MM.1S (cell line): ENCODE measurements at regions not wholly inside any gene's neighbourhood (a gene's known extent, or its start where the extent isn't known, plus 50 kb on each side); places are given as distances from the start of the nearest gene placed in this dataset.

Source experiments
- DNase-seq: peaks from one replicate; pipeline ENCODE4 v3.0.0-alpha.2; 2015
- H2AFZ ChIP-seq: fragments of 300-600 bp; sonication (generic); 2 replicates; pipeline ENCODE4 v1.6.0; 2016; ENCODE audit warnings: antibody characterized with exemption, low read length
- H3F3A ChIP-seq: fragments of 300-600 bp; sonication (generic); 2 replicates; pipeline ENCODE4 v1.6.1; 2016; ENCODE audit warnings: mild to moderate bottlenecking, antibody characterized with exemption, low read length, moderate library complexity, mixed read lengths; ENCODE audit not compliant: insufficient read depth
- H3K27ac ChIP-seq: fragments of 300-600 bp; sonication (generic); 2 replicates; pipeline ENCODE4 v1.5.1; 2016; ENCODE audit warnings: mild to moderate bottlenecking, low read length
- H3K27me3 ChIP-seq: fragments of 300-600 bp; sonication (generic); replicated peaks from 2 replicates; pipeline ENCODE4 v1.6.0; 2016; ENCODE audit warnings: low read length; ENCODE audit not compliant: insufficient read depth
- H3K36me3 ChIP-seq: fragments of 300-600 bp; sonication (generic); replicated peaks from 2 replicates; pipeline ENCODE4 v1.6.1; 2016; ENCODE audit warnings: mild to moderate bottlenecking, low read length, mixed read lengths; ENCODE audit not compliant: insufficient read depth
- H3K4me1 ChIP-seq: fragments of 300-600 bp; sonication (generic); 2 replicates; pipeline ENCODE4 v1.6.1; 2016; ENCODE audit warnings: low read length, mixed read lengths
- H3K4me2 ChIP-seq: fragments of 300-600 bp; sonication (generic); 2 replicates; pipeline ENCODE4 v1.6.0; 2016; ENCODE audit warnings: low read depth, low read length
- H3K4me3 ChIP-seq: fragments of 300-600 bp; sonication (generic); 2 replicates; pipeline ENCODE4 v1.5.1; 2016; ENCODE audit warnings: low read length, mixed read lengths
- H3K79me2 ChIP-seq: fragments of 300-600 bp; sonication (generic); 2 replicates; pipeline ENCODE4 v1.6.1; 2016; ENCODE audit warnings: mixed run types, low read length, mixed read lengths
- H3K9ac ChIP-seq: fragments of 300-600 bp; sonication (generic); 2 replicates; pipeline ENCODE4 v1.6.1; 2016; ENCODE audit warnings: low read length, mixed read lengths
- H3K9me2 ChIP-seq: fragments of 300-600 bp; sonication (generic); replicated peaks from 2 replicates; pipeline ENCODE4 v1.6.1; 2016; ENCODE audit warnings: mild to moderate bottlenecking, low read length, mixed read lengths; ENCODE audit not compliant: insufficient read depth
- H3K9me3 ChIP-seq: fragments of 300-600 bp; sonication (generic); replicated peaks from 2 replicates; pipeline ENCODE4 v1.6.1; 2016; ENCODE audit warnings: mild to moderate bottlenecking, low read length, mixed read lengths; ENCODE audit not compliant: insufficient read depth
- H4K20me1 ChIP-seq: fragments of 300-600 bp; sonication (generic); 2 replicates; pipeline ENCODE4 v1.6.1; 2016; ENCODE audit warnings: mild to moderate bottlenecking, low read length, moderate library complexity, mixed read lengths; ENCODE audit not compliant: insufficient read depth
- CTCF ChIP-seq: fragments of 300-600 bp; sonication (generic); IDR thresholded peaks from 2 replicates; pipeline ENCODE4 v1.5.1; 2016; ENCODE audit warnings: antibody characterized with exemption, low read length, mixed read lengths
- EZH2 ChIP-seq: fragments of 300-600 bp; sonication (generic); optimal IDR thresholded peaks from 2 replicates; pipeline ENCODE3; 2017; ENCODE audit warnings: low read depth, mild to moderate bottlenecking, antibody characterized with exemption, low read length, mixed read lengths
- EZH2phosphoT487 ChIP-seq: fragments of 300-600 bp; sonication (generic); IDR thresholded peaks from 2 replicates; pipeline ENCODE4 v1.6.1; 2018; ENCODE audit warnings: antibody characterized with exemption, low read length

GRCh38 chr9:618478-618877, 223.0 kb upstream of the DMRT1 start:
- DNase-seq: no peak
- Histone ChIP-seq H3K27ac (no peak overlapping the region), H3K9me3 (no peaks in the 10 kb centered on the region), H4K20me1 (no peaks in the 10 kb centered on the region), H3K36me3 (no peaks in the 10 kb centered on the region), H3F3A (0 out of 2 replicates have a peak, but pooled peaks cover 3% of the 10 kb centered on the region), H3K27me3 (no peaks in the 10 kb centered on the region), H3K4me1 (peaks cover 7% of the 10 kb centered on the region), H3K4me2 (no peak overlapping the region), H3K9me2 (no peaks in the 10 kb centered on the region), H3K9ac (no peak overlapping the region), H2AFZ (no peak overlapping the region), H3K79me2 (peaks cover 7% of the 10 kb centered on the region; the same call in 1 of the 2 replicates), H3K4me3 (no peak overlapping the region)
- TF ChIP-seq CTCF: no peak
- no peak for TF ChIP-seq EZH2phosphoT487
- TF ChIP-seq EZH2: no peak

GRCh38 chr9:621201-621855, 220.2 kb upstream of the DMRT1 start:
- H3K9ac ChIP-seq: no peak overlapping the region
- peaks cover 19% of the 10 kb centered on the region for H3K4me1 ChIP-seq
- no peak overlapping the region for H2AFZ ChIP-seq
- no peak overlapping the region for H3K4me3 ChIP-seq
- no peaks in the 10 kb centered on the region for H3K27me3 ChIP-seq
- no peaks in the 10 kb centered on the region for H3K9me3 ChIP-seq
- no peaks in the 10 kb centered on the region for H4K20me1 ChIP-seq
- peaks cover 22% of the 10 kb centered on the region for H3F3A ChIP-seq
- no peak for DNase-seq
- TF ChIP-seq CTCF (no peak), EZH2 (no peak), EZH2phosphoT487 (no peak)
- no peaks in the 10 kb centered on the region for H3K36me3 ChIP-seq
- no peaks in the 10 kb centered on the region for H3K9me2 ChIP-seq
- no peak overlapping the region for H3K27ac ChIP-seq
- no peak overlapping the region for H3K4me2 ChIP-seq
- 0 out of 2 replicates have a peak, but pooled peaks cover 8% of the 10 kb centered on the region for H3K79me2 ChIP-seq

GRCh38 chr9:624935-625500, 216.5 kb upstream of the DMRT1 start:
- Histone ChIP-seq H3K79me2 (peaks cover 15% of the 10 kb centered on the region; the same call in 1 of the 2 replicates), H3K4me2 (peak overlapping the region; percentile 85), H3K27ac (peak overlapping the region; percentile 93), H3K9me3 (no peaks in the 10 kb centered on the region), H3K27me3 (no peaks in the 10 kb centered on the region), H2AFZ (peak overlapping the region; percentile 26), H3F3A (peaks cover 52% of the 10 kb centered on the region), H3K36me3 (no peaks in the 10 kb centered on the region), H3K9ac (peak overlapping the region; percentile 65), H3K4me3 (peak overlapping the region; percentile 44), H3K9me2 (no peaks in the 10 kb centered on the region), H3K4me1 (peaks cover 52% of the 10 kb centered on the region), H4K20me1 (no peaks in the 10 kb centered on the region)
- no peak for TF ChIP-seq CTCF
- no peak for TF ChIP-seq EZH2phosphoT487
- no peak for DNase-seq
